Hepatocyte (in vitro differentiated cells): ENCODE measurements at regions not wholly inside any gene's neighbourhood (a gene's known extent, or its start where the extent isn't known, plus 50 kb on each side); places are given as distances from the start of the nearest gene placed in this dataset.

ENCODE experiments used
- DNase-seq: peaks from one replicate; pipeline ENCODE4 v3.0.0-alpha.2; 2016; ENCODE audit warnings: low spot score
- H2AFZ ChIP-seq: fragments of 200-600 bp; sonication (generic); 2 replicates; pipeline ENCODE4 v1.6.0; 2016; ENCODE audit warnings: antibody characterized with exemption, mild to moderate bottlenecking
- H3K27ac ChIP-seq: fragments of 200-600 bp; sonication (generic); 2 replicates; pipeline ENCODE4 v1.5.1; 2016; ENCODE audit warnings: mild to moderate bottlenecking
- H3K27me3 ChIP-seq: fragments of 200-600 bp; sonication (generic); 2 replicates; pipeline ENCODE4 v1.6.1; 2016
- H3K36me3 ChIP-seq: fragments of 200-600 bp; sonication (generic); replicated peaks from 2 replicates; pipeline ENCODE4 v1.5.1; 2016; ENCODE audit warnings: low read depth; ENCODE audit not compliant: insufficient read depth
- H3K4me1 ChIP-seq: fragments of 200-600 bp; sonication (generic); 2 replicates; pipeline ENCODE4 v1.5.1; 2016; ENCODE audit warnings: mild to moderate bottlenecking, moderate library complexity; ENCODE audit not compliant: insufficient read depth
- H3K4me2 ChIP-seq: fragments of 200-600 bp; sonication (generic); 2 replicates; pipeline ENCODE4 v1.6.0; 2016
- H3K4me3 ChIP-seq: fragments of 200-600 bp; sonication (generic); 2 replicates; pipeline ENCODE4 v1.5.1; 2016; ENCODE audit warnings: mild to moderate bottlenecking
- H3K79me2 ChIP-seq: fragments of 200-600 bp; sonication (generic); 2 replicates; pipeline ENCODE4 v1.6.0; 2017; ENCODE audit warnings: mild to moderate bottlenecking
- H3K9me2 ChIP-seq: fragments of 200-600 bp; sonication (generic); replicated peaks from 2 replicates; pipeline ENCODE4 v1.6.0; 2017; ENCODE audit warnings: mild to moderate bottlenecking; ENCODE audit not compliant: insufficient read depth
- H3K9me3 ChIP-seq: fragments of 200-600 bp; sonication (generic); 2 replicates; pipeline ENCODE4 v1.5.1; 2016; ENCODE audit warnings: low read depth, mild to moderate bottlenecking
- H4K20me1 ChIP-seq: fragments of 200-600 bp; sonication (generic); 2 replicates; pipeline ENCODE4 v1.6.0; 2016; ENCODE audit warnings: mild to moderate bottlenecking; ENCODE audit not compliant: insufficient read depth, poor library complexity, severe bottlenecking
- EZH2 ChIP-seq: fragments of 200-600 bp; sonication (generic); IDR thresholded peaks from 2 replicates; pipeline ENCODE4 v1.6.1; 2016; ENCODE audit warnings: antibody characterized with exemption, mild to moderate bottlenecking, borderline replicate concordance
- EZH2phosphoT487 ChIP-seq: fragments of 200-600 bp; sonication (generic); IDR thresholded peaks from one replicate; pipeline ENCODE4 v1.6.1; 2018; ENCODE audit warnings: antibody characterized with exemption, mild to moderate bottlenecking, low read depth, moderate library complexity; ENCODE audit not compliant: unreplicated experiment, severe bottlenecking
- WGBS: methylation state at CpG from one replicate; pipeline ENCODE4 v1.1.6; 2016; ENCODE audit warnings: low lambda C conversion rate; ENCODE audit errors: missing lambda C conversion rate; 5-methylcytosine and 5-hydroxymethylcytosine counted together
- TF ChIP-seq, protein P1 (sequence below): fragments of 200-600 bp; sonication (generic); IDR thresholded peaks from 2 replicates; pipeline ENCODE4 v1.5.1; 2016; ENCODE audit warnings: antibody characterized with exemption, mild to moderate bottlenecking; ENCODE audit not compliant: poor library complexity

DNA sequence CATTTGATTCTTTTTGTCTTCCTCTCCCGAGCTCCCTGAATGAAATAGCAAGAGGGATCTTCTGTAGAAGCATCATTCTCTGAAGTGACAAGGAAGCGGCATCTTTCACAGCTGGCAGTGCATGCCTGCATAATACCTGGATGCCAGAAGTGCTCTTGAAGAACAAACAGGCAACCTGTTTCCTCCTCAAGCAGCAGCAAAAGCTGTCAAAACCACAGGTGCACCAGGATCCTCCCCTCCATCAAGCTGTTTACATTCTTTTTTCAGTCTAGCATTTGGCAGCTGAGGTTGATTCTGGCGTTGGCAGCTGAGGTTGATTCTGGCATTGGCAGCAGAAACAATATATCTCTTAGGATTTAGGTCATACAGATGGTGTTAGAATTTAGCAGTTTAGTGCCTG is 979.0 kb downstream of the TUSC7 start:
- Histone ChIP-seq H3K27ac (no peak overlapping the region), H3K4me1 (no peaks in the 10 kb centered on the region), H3K4me2 (no peak overlapping the region), H3K79me2 (no peaks in the 10 kb centered on the region), H3K36me3 (no peaks in the 10 kb centered on the region), H3K27me3 (no peaks in the 10 kb centered on the region), H4K20me1 (no peaks in the 10 kb centered on the region), H2AFZ (no peak overlapping the region), H3K9me2 (no peaks in the 10 kb centered on the region), H3K9me3 (no peaks in the 10 kb centered on the region), H3K4me3 (no peak overlapping the region)
- TF ChIP-seq EZH2phosphoT487 (no peak), EZH2 (no peak)
- TF ChIP-seq, protein P1, sequence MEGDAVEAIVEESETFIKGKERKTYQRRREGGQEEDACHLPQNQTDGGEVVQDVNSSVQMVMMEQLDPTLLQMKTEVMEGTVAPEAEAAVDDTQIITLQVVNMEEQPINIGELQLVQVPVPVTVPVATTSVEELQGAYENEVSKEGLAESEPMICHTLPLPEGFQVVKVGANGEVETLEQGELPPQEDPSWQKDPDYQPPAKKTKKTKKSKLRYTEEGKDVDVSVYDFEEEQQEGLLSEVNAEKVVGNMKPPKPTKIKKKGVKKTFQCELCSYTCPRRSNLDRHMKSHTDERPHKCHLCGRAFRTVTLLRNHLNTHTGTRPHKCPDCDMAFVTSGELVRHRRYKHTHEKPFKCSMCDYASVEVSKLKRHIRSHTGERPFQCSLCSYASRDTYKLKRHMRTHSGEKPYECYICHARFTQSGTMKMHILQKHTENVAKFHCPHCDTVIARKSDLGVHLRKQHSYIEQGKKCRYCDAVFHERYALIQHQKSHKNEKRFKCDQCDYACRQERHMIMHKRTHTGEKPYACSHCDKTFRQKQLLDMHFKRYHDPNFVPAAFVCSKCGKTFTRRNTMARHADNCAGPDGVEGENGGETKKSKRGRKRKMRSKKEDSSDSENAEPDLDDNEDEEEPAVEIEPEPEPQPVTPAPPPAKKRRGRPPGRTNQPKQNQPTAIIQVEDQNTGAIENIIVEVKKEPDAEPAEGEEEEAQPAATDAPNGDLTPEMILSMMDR: no peak
- no peak for DNase-seq
- 74% methylated on average over 3 of the region's 3 CpGs for WGBS

DNA sequence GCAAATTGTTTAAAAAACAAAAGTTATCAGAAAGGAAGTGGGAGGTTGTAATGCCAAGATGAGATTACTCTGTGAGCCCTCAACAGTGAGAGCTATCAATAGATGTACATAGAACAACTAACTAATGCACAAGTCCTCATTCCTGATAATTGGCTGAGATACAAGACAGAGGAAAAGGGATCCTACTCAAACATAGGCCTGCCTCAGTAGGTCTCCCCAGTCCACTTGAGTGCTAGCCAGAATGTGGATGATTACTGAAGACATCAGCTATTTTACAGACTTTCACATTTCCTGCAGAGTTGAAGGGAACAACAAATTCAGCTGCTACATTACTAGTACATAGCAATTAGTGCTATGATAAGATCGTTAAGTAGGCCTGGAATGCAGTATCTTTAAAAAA is 981.9 kb downstream of the TUSC7 start:
- no peaks in the 10 kb centered on the region for H3K27me3 ChIP-seq
- no peak for DNase-seq
- TF ChIP-seq, protein P1: no peak
- TF ChIP-seq EZH2phosphoT487 (no peak), EZH2 (no peak)
- 65% methylated on average over 1 of the region's 1 CpG for WGBS
- H4K20me1 ChIP-seq: no peaks in the 10 kb centered on the region
- H2AFZ ChIP-seq: no peak overlapping the region
- no peaks in the 10 kb centered on the region for H3K4me1 ChIP-seq
- H3K9me3 ChIP-seq: no peaks in the 10 kb centered on the region
- no peak overlapping the region for H3K4me2 ChIP-seq
- H3K27ac ChIP-seq: no peak overlapping the region
- H3K9me2 ChIP-seq: no peaks in the 10 kb centered on the region
- no peaks in the 10 kb centered on the region for H3K79me2 ChIP-seq
- H3K36me3 ChIP-seq: no peaks in the 10 kb centered on the region
- no peak overlapping the region for H3K4me3 ChIP-seq

DNA sequence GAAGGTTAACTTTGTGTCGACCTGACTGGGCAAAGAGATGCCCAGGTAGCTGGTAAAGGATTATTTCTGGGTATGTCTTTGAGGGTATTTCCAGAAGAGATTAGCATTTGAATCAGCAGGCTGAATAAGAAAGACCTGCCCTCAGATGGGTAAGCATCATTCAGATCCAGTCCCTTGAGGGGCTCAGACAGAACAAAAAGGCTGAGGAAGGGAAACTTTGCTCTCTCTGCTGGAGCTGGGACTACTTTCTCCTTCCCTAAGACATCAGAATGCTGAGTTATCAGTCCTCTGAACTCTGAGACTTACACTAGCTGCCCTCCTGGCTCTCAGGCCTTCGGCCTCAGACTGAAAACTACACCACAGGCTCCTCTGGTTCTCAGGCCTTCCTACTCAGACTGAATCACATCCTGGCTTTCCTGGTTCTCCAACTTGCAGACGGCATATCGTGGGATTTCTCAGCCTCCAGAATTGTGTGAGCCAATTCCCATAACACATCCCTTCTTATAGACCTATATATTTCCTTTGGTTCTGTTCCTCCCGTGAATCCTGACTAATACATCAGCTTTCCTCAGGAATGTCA is 982.9 kb downstream of the TUSC7 start:
- no peak for DNase-seq
- no peaks in the 10 kb centered on the region for H3K4me1 ChIP-seq
- no peaks in the 10 kb centered on the region for H3K9me2 ChIP-seq
- no peak overlapping the region for H3K27ac ChIP-seq
- no peak for TF ChIP-seq EZH2phosphoT487
- no peak overlapping the region for H3K4me2 ChIP-seq
- 82% methylated on average over 5 of the region's 5 CpGs for WGBS
- no peaks in the 10 kb centered on the region for H4K20me1 ChIP-seq
- no peak overlapping the region for H3K4me3 ChIP-seq
- no peaks in the 10 kb centered on the region for H3K36me3 ChIP-seq
- H3K27me3 ChIP-seq: no peaks in the 10 kb centered on the region
- H2AFZ ChIP-seq: no peak overlapping the region
- no peaks in the 10 kb centered on the region for H3K79me2 ChIP-seq
- no peaks in the 10 kb centered on the region for H3K9me3 ChIP-seq

DNA sequence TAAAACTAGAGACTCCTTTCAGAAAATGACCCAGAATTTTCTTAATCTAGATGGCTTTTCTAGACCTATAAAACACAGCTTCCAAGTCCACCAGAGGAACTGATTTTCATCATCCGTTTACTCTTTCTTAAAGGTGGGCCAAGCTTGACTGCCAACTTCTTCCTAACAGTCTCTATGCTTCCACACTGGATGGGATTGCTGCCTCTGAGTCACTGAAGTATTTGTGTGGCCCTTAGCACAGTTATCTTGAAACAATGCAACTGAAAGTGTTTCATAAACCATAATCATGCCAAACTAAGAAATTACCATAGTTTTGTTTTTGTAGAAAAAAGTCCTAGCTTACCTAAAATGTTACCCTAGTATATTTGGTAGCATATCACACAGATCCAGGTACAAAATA is 985.7 kb downstream of the TUSC7 start:
- Histone ChIP-seq H3K9me3 (no peaks in the 10 kb centered on the region), H3K4me2 (no peak overlapping the region)

More for the DNA sequence above, 985.7 kb downstream of the TUSC7 start:
- H3K9me2 ChIP-seq: no peaks in the 10 kb centered on the region
- no peaks in the 10 kb centered on the region for H3K4me1 ChIP-seq
- H3K27ac ChIP-seq: no peak overlapping the region
- H3K4me3 ChIP-seq: no peak overlapping the region
- TF ChIP-seq EZH2 (no peak), EZH2phosphoT487 (no peak)
- TF ChIP-seq, protein P1: no peak
- DNase-seq: no peak
- no peaks in the 10 kb centered on the region for H3K79me2 ChIP-seq
- no peaks in the 10 kb centered on the region for H3K36me3 ChIP-seq
- WGBS: 95% methylated on average over 1 of the region's 1 CpG
- no peaks in the 10 kb centered on the region for H3K27me3 ChIP-seq
- H2AFZ ChIP-seq: no peak overlapping the region
- no peaks in the 10 kb centered on the region for H4K20me1 ChIP-seq
